ENCODE measurements at regions not wholly inside any gene's neighbourhood (a gene's known extent, or its start where the extent isn't known, plus 50 kb on each side); places are given as distances from the start of the nearest gene placed in this dataset.

DNA sequence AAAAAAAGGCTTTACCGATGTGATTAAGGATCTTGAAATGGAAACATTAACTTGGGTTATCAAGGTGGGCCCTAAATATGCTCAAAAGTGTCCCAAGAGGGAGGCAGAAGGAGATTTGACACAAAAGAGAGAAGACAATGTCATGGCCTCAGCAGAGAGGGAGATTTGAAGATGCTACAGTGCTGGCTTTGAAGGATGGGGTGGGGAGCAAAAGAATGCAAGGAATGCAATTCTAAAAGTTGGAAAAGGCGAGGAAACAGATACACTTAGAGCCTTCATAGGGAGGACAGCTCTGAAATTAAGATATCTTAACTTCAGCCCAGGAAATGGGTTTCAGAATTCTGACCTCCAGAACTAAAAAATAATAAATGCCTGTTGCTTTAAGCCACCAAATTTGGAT lies 314.5 kb upstream of the CCDC54 start:
- H3K4me1 ChIP-seq (ENCODE audit: insufficient read depth, low read length) = peaks cover 42% of the 10 kb centered on the region
- H3K27me3 ChIP-seq (ENCODE audit: insufficient read depth, low read length, poor library complexity) = no peaks in the 10 kb centered on the region
- H3K9me3 ChIP-seq (ENCODE audit: insufficient read depth, low read length, severe bottlenecking) = no peaks in the 10 kb centered on the region
- no peak overlapping the region for H3K27ac ChIP-seq (ENCODE audit: low read length)
- ATAC-seq (ENCODE audit: insufficient read depth, low read depth) = no peak
- no peak for TF ChIP-seq EZH2 (IDR thresholded peaks at IDR 0.05; ENCODE audit: borderline replicate concordance, low read depth, low read length, severe bottlenecking)
- TF ChIP-seq, protein P1, sequence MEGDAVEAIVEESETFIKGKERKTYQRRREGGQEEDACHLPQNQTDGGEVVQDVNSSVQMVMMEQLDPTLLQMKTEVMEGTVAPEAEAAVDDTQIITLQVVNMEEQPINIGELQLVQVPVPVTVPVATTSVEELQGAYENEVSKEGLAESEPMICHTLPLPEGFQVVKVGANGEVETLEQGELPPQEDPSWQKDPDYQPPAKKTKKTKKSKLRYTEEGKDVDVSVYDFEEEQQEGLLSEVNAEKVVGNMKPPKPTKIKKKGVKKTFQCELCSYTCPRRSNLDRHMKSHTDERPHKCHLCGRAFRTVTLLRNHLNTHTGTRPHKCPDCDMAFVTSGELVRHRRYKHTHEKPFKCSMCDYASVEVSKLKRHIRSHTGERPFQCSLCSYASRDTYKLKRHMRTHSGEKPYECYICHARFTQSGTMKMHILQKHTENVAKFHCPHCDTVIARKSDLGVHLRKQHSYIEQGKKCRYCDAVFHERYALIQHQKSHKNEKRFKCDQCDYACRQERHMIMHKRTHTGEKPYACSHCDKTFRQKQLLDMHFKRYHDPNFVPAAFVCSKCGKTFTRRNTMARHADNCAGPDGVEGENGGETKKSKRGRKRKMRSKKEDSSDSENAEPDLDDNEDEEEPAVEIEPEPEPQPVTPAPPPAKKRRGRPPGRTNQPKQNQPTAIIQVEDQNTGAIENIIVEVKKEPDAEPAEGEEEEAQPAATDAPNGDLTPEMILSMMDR (IDR thresholded peaks at IDR 0.05; ENCODE audit: borderline replicate concordance, extremely low read depth, low read length, poor library complexity, severe bottlenecking) = no peak
- no peak overlapping the region for H3K9ac ChIP-seq (ENCODE audit: low read depth, low read length)
- H3K4me2 ChIP-seq (ENCODE audit: insufficient read depth, low read length) = no peak overlapping the region
- H2AFZ ChIP-seq (ENCODE audit: low read depth, low read length) = no peak overlapping the region
- no peak for DNase-seq
- H3K4me3 ChIP-seq (ENCODE audit: low read depth in 1 of 2, low read length in 2 of 2) = no peak overlapping the region
- no peaks in the 10 kb centered on the region for H3K79me2 ChIP-seq (ENCODE audit: insufficient read depth, low read length)
- H4K20me1 ChIP-seq (ENCODE audit: insufficient read depth, low read length) = no peaks in the 10 kb centered on the region
- H3K36me3 ChIP-seq (ENCODE audit: insufficient read depth, low read length) = no peaks in the 10 kb centered on the region

DNA sequence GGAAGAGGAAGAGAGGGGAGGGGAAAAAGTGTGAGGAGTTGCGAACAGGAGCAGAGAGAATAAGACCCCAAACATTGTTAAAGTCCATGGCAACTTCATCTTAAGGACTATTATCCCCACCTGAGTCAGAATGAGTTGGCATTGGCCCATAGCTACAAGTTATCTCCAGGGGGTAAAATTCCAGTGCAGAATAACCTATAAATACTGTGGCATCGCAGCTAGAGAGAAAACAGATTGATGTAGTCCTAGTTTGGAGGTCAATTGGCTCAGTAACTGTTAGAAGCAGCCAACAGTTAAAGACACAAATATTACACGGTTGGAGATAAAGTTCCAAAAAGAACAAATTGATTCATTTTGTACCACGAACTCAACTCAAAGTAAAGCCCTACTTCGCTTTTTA lies 313.9 kb upstream of the CCDC54 start:
- H3K9ac ChIP-seq (ENCODE audit: low read depth, low read length) = no peak overlapping the region

DNA sequence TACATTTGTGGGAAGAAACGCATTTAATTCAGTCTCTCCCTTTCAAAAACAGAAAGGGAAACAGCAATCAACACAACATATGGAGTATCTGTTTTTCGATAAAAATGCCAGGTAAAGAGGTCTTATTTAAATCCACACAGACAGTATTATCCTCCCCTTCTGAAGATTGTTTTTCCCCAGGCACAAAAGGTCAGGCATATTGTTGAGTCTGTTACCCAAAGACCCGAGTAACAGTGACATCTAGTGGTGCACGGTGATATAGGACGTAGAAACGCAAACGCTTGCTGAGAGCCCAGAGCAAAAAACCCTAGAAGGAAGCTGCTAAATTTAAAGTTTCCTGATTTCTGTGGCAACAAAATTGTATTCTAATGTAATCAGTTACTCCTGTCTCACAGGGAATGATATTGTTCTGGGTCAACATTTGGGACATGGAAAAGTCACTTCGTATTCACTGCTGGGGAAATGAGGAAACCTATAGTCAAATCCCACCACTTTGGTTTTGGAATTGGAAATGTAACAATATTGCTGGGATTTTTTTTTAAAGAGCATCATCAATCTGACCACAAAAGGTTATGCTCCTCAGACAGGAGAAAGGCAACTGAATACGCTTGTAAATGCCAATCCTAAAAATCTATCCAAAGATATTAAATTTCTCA lies 312.7 kb upstream of the CCDC54 start:
- peaks cover 42% of the 10 kb centered on the region for H3K4me1 ChIP-seq (ENCODE audit: insufficient read depth, low read length)
- no peaks in the 10 kb centered on the region for H3K36me3 ChIP-seq (ENCODE audit: insufficient read depth, low read length)
- DNase-seq = peak; percentile 85
- H3K27ac ChIP-seq (ENCODE audit: low read length) = peak overlapping the region; percentile 94
- peak overlapping the region in 1 of 2 experiments; percentile 46; a peak in 2 of 4 replicates for H3K4me3 ChIP-seq (ENCODE audit: low read depth in 1 of 2, low read length in 2 of 2)
- H3K27me3 ChIP-seq (ENCODE audit: insufficient read depth, low read length, poor library complexity) = no peaks in the 10 kb centered on the region
- peak overlapping the region; percentile 55 for H3K9ac ChIP-seq (ENCODE audit: low read depth, low read length)
- no peak for TF ChIP-seq EZH2 (IDR thresholded peaks at IDR 0.05; ENCODE audit: borderline replicate concordance, low read depth, low read length, severe bottlenecking)
- TF ChIP-seq, protein P1 (IDR thresholded peaks at IDR 0.05; ENCODE audit: borderline replicate concordance, extremely low read depth, low read length, poor library complexity, severe bottlenecking) = peak; percentile 96
- peak overlapping the region; percentile 63 for H3K4me2 ChIP-seq (ENCODE audit: insufficient read depth, low read length)
- H4K20me1 ChIP-seq (ENCODE audit: insufficient read depth, low read length) = no peaks in the 10 kb centered on the region
- H3K9me3 ChIP-seq (ENCODE audit: insufficient read depth, low read length, severe bottlenecking) = no peaks in the 10 kb centered on the region
- peak overlapping the region; percentile 48 for H2AFZ ChIP-seq (ENCODE audit: low read depth, low read length)
- no peaks in the 10 kb centered on the region for H3K79me2 ChIP-seq (ENCODE audit: insufficient read depth, low read length)
- peak; percentile 70 for ATAC-seq (ENCODE audit: insufficient read depth, low read depth)

More for the DNA sequence above, 313.9 kb upstream of the CCDC54 start:
- H3K27me3 ChIP-seq (ENCODE audit: insufficient read depth, low read length, poor library complexity) = no peaks in the 10 kb centered on the region
- no peak overlapping the region for H3K4me2 ChIP-seq (ENCODE audit: insufficient read depth, low read length)
- ATAC-seq (ENCODE audit: insufficient read depth, low read depth) (no peak), DNase-seq (no peak)
- no peak overlapping the region for H3K4me3 ChIP-seq (ENCODE audit: low read depth in 1 of 2, low read length in 2 of 2)
- H3K9me3 ChIP-seq (ENCODE audit: insufficient read depth, low read length, severe bottlenecking) = no peaks in the 10 kb centered on the region
- no peak overlapping the region for H3K27ac ChIP-seq (ENCODE audit: low read length)
- no peak overlapping the region for H2AFZ ChIP-seq (ENCODE audit: low read depth, low read length)
- TF ChIP-seq, protein P1 (IDR thresholded peaks at IDR 0.05; ENCODE audit: borderline replicate concordance, extremely low read depth, low read length, poor library complexity, severe bottlenecking) = no peak
- TF ChIP-seq EZH2 (IDR thresholded peaks at IDR 0.05; ENCODE audit: borderline replicate concordance, low read depth, low read length, severe bottlenecking) = no peak
- H3K36me3 ChIP-seq (ENCODE audit: insufficient read depth, low read length) = no peaks in the 10 kb centered on the region
- H3K4me1 ChIP-seq (ENCODE audit: insufficient read depth, low read length) = peaks cover 42% of the 10 kb centered on the region
- no peaks in the 10 kb centered on the region for H3K79me2 ChIP-seq (ENCODE audit: insufficient read depth, low read length)
- H4K20me1 ChIP-seq (ENCODE audit: insufficient read depth, low read length) = no peaks in the 10 kb centered on the region
